Astrocyte (in vitro differentiated cells and primary cell): ENCODE measurements at regions not wholly inside any gene's neighbourhood (a gene's known extent, or its start where the extent isn't known, plus 50 kb on each side); places are given as distances from the start of the nearest gene placed in this dataset.

Source experiments
- DNase-seq: peaks from one replicate; pipeline ENCODE4 v3.0.0-alpha.2; 2010; ENCODE audit warnings: low read depth
- FAIRE-seq: peaks from 2 replicates; lab custom pipeline; 2011; peaks lifted over from hg19 to GRCh38; lab: Jason Lieb, UNC
- H2AFZ ChIP-seq: 2 replicates; pipeline ENCODE4 v1.6.0; 2012; ENCODE audit warnings: low read depth, low read length, inconsistent platforms
- H3K27ac ChIP-seq: 2 replicates; pipeline ENCODE4 v1.5.1; 2011; ENCODE audit warnings: low read depth, low read length, inconsistent platforms
- H3K27me3 ChIP-seq: 2 replicates; pipeline ENCODE4 v1.6.0; 2011; ENCODE audit warnings: low read length, inconsistent platforms; ENCODE audit not compliant: insufficient read depth
- H3K36me3 ChIP-seq: 2 replicates; pipeline ENCODE4 v1.5.1; 2011; ENCODE audit warnings: low read length, inconsistent platforms; ENCODE audit not compliant: insufficient read depth
- H3K4me1 ChIP-seq: 2 replicates; pipeline ENCODE4 v1.5.1; 2011; ENCODE audit warnings: low read length, inconsistent platforms; ENCODE audit not compliant: insufficient read depth
- H3K4me2 ChIP-seq: 2 replicates; pipeline ENCODE4 v1.6.0; 2012; ENCODE audit warnings: low read length, inconsistent platforms
- H3K4me3 ChIP-seq: 2 replicates; pipeline ENCODE4 v1.5.1; 2011; ENCODE audit warnings: low read depth, mild to moderate bottlenecking, low read length, inconsistent platforms; ENCODE audit not compliant: insufficient read depth
- H3K79me2 ChIP-seq: 2 replicates; pipeline ENCODE4 v1.6.0; 2012; ENCODE audit warnings: mild to moderate bottlenecking, low read length, inconsistent platforms; ENCODE audit not compliant: insufficient read depth
- H3K9ac ChIP-seq: 2 replicates; pipeline ENCODE4 v1.6.0; 2012; ENCODE audit warnings: mild to moderate bottlenecking, low read length, inconsistent platforms
- H3K9me3 ChIP-seq: 2 replicates; pipeline ENCODE4 v1.5.1; 2012; ENCODE audit warnings: low read depth, mild to moderate bottlenecking, low read length, inconsistent platforms; ENCODE audit not compliant: insufficient read depth
- H4K20me1 ChIP-seq: 2 replicates; pipeline ENCODE4 v1.6.0; 2012; ENCODE audit warnings: low read length, inconsistent platforms; ENCODE audit not compliant: insufficient read depth
- H3K27ac Mint-ChIP-seq: one replicate; pipeline ENCODE4 v1.8.0; 2021; ENCODE audit warnings: mild to moderate bottlenecking, mixed read lengths; ENCODE audit not compliant: unreplicated experiment
- H3K27me3 Mint-ChIP-seq: one replicate; pipeline ENCODE4 v1.8.0; 2021; ENCODE audit warnings: low read depth, mixed read lengths; ENCODE audit not compliant: unreplicated experiment
- H3K36me3 Mint-ChIP-seq: one replicate; pipeline ENCODE4 v1.8.0; 2021; ENCODE audit warnings: low read depth, mixed read lengths; ENCODE audit not compliant: unreplicated experiment
- H3K4me1 Mint-ChIP-seq: one replicate; pipeline ENCODE4 v1.8.0; 2021; ENCODE audit warnings: low read depth, mixed read lengths; ENCODE audit not compliant: unreplicated experiment
- H3K4me3 Mint-ChIP-seq: one replicate; pipeline ENCODE4 v1.8.0; 2021; ENCODE audit warnings: mild to moderate bottlenecking, moderate library complexity, mixed read lengths; ENCODE audit not compliant: unreplicated experiment
- H3K9me3 Mint-ChIP-seq: one replicate; pipeline ENCODE4 v1.8.0; 2021; ENCODE audit warnings: mild to moderate bottlenecking, mixed read lengths; ENCODE audit not compliant: unreplicated experiment
- CTCF ChIP-seq: IDR thresholded peaks from 2 replicates; pipeline ENCODE4 v1.5.1; 2011; ENCODE audit warnings: low read depth, mild to moderate bottlenecking, inconsistent platforms, low read length, moderate library complexity; ENCODE audit not compliant: insufficient read depth
- EZH2 ChIP-seq: IDR thresholded peaks from 2 replicates; pipeline ENCODE4 v1.6.1; 2012; ENCODE audit warnings: mild to moderate bottlenecking, low read length, inconsistent platforms; ENCODE audit not compliant: insufficient read depth

GRCh38 chr2:12435430-12436222 lies 281.1 kb upstream of the TRIB2 start:
- no peak overlapping the region for H3K27ac Mint-ChIP-seq
- Histone ChIP-seq H3K36me3 (no peaks in the 10 kb centered on the region), H3K79me2 (no peaks in the 10 kb centered on the region), H4K20me1 (no peaks in the 10 kb centered on the region), H3K27ac (no peak overlapping the region), H3K9ac (no peak overlapping the region), H3K4me2 (no peak overlapping the region), H3K27me3 (no peaks in the 10 kb centered on the region), H3K9me3 (no peaks in the 10 kb centered on the region), H2AFZ (no peak overlapping the region), H3K4me3 (no peak overlapping the region), H3K4me1 (no peaks in the 10 kb centered on the region)
- H3K4me1 Mint-ChIP-seq: no peaks in the 10 kb centered on the region
- H3K9me3 Mint-ChIP-seq: no peaks in the 10 kb centered on the region
- no peak overlapping the region for H3K4me3 Mint-ChIP-seq
- DNase-seq (no peak), FAIRE-seq (no peak)
- TF ChIP-seq EZH2 (no peak), CTCF (no peak)
- no peaks in the 10 kb centered on the region for H3K27me3 Mint-ChIP-seq
- no peaks in the 10 kb centered on the region for H3K36me3 Mint-ChIP-seq

- peak; percentile 5 for FAIRE-seq
- Histone ChIP-seq H3K4me1 (no peaks in the 10 kb centered on the region), H3K79me2 (no peaks in the 10 kb centered on the region), H3K27ac (no peak overlapping the region), H4K20me1 (no peaks in the 10 kb centered on the region), H3K27me3 (no peaks in the 10 kb centered on the region), H3K9ac (no peak overlapping the region), H2AFZ (no peak overlapping the region), H3K36me3 (no peaks in the 10 kb centered on the region), H3K4me3 (no peak overlapping the region), H3K4me2 (peak overlapping the region; percentile 32), H3K9me3 (no peaks in the 10 kb centered on the region)
- peak; percentile 75 for DNase-seq
- TF ChIP-seq CTCF (no peak), EZH2 (no peak)
- H3K36me3 Mint-ChIP-seq: no peaks in the 10 kb centered on the region
- H3K27me3 Mint-ChIP-seq: no peaks in the 10 kb centered on the region
- H3K27ac Mint-ChIP-seq: no peak overlapping the region
- no peaks in the 10 kb centered on the region for H3K9me3 Mint-ChIP-seq
- no peak overlapping the region for H3K4me3 Mint-ChIP-seq
- no peaks in the 10 kb centered on the region for H3K4me1 Mint-ChIP-seq
These were observed 280.3 kb upstream of the TRIB2 start for GRCh38 chr2:12436483-12436882.

- Mint-ChIP-seq H3K4me1 (peaks cover 2% of the 10 kb centered on the region), H3K9me3 (no peaks in the 10 kb centered on the region), H3K27me3 (no peaks in the 10 kb centered on the region), H3K4me3 (no peak overlapping the region), H3K27ac (no peak overlapping the region), H3K36me3 (no peaks in the 10 kb centered on the region)
- no peak overlapping the region for H2AFZ ChIP-seq
- H3K36me3 ChIP-seq: no peaks in the 10 kb centered on the region
- no peaks in the 10 kb centered on the region for H3K27me3 ChIP-seq
- DNase-seq (no peak), FAIRE-seq (no peak)
- H3K79me2 ChIP-seq: no peaks in the 10 kb centered on the region
- H3K4me1 ChIP-seq: no peaks in the 10 kb centered on the region
- TF ChIP-seq CTCF (no peak), EZH2 (no peak)
- no peak overlapping the region for H3K9ac ChIP-seq
- H4K20me1 ChIP-seq: no peaks in the 10 kb centered on the region
- H3K4me2 ChIP-seq: peak overlapping the region; percentile 32
- H3K9me3 ChIP-seq: no peaks in the 10 kb centered on the region
- H3K4me3 ChIP-seq: no peak overlapping the region
- no peak overlapping the region for H3K27ac ChIP-seq
These were observed 279.7 kb upstream of the TRIB2 start for GRCh38 chr2:12436935-12437561.
